GM23338 (cell line): ENCODE measurements at regions not wholly inside any gene's neighbourhood (a gene's known extent, or its start where the extent isn't known, plus 50 kb on each side); places are given as distances from the start of the nearest gene placed in this dataset.

ENCODE experiments used
- CREB1 ChIP-seq: fragments of 250-450 bp; sonication (Bioruptor Pico); IDR thresholded peaks from 2 replicates; pipeline ENCODE4 v1.5.0; 2020; ENCODE audit warnings: low read depth, mild to moderate bottlenecking, moderate library complexity
- CTCF ChIP-seq, 2 experiments: fragments of 200-600 bp in 1 of 2; sonication (generic) in 1 of 2; conservative IDR thresholded peaks; 2 replicates each; pipeline versions ENCODE4 v1.5.1 to v1.6.1; 2016 to 2017; ENCODE audit warnings: antibody characterized with exemption in 2 of 2, low read depth in 2 of 2, mild to moderate bottlenecking in 2 of 2, moderate library complexity in 1 of 2
- ETS1 ChIP-seq: IDR thresholded peaks from 2 replicates; pipeline ENCODE4 v1.6.1; 2016; ENCODE audit warnings: antibody characterized with exemption
- EZH2 ChIP-seq: fragments of 200-600 bp; sonication (generic); IDR thresholded peaks from one replicate; pipeline ENCODE4 v1.8.0; 2017; ENCODE audit warnings: antibody characterized with exemption, mild to moderate bottlenecking, low read depth; ENCODE audit not compliant: unreplicated experiment
- EZH2phosphoT487 ChIP-seq: fragments of 200-600 bp; sonication (generic); IDR thresholded peaks from one replicate; pipeline ENCODE4 v1.8.1; 2018; ENCODE audit warnings: antibody characterized with exemption; ENCODE audit not compliant: unreplicated experiment
- JUNB ChIP-seq: IDR thresholded peaks from one replicate; pipeline ENCODE4 v1.6.1; 2016; ENCODE audit warnings: antibody characterized with exemption; ENCODE audit not compliant: unreplicated experiment
- NANOG ChIP-seq: IDR thresholded peaks from 2 replicates; pipeline ENCODE4 v1.6.1; 2016; ENCODE audit warnings: antibody characterized with exemption, borderline replicate concordance
- POLR2AphosphoS5 ChIP-seq: IDR thresholded peaks from 2 replicates; pipeline ENCODE4 v1.6.1; 2016; ENCODE audit warnings: antibody characterized with exemption, low read depth
- REST ChIP-seq: IDR thresholded peaks from one replicate; pipeline ENCODE4 v1.6.1; 2018; ENCODE audit warnings: antibody characterized with exemption; ENCODE audit not compliant: unreplicated experiment
- ZNF114 ChIP-seq: fragments of 250-450 bp; sonication (Bioruptor Pico); IDR thresholded peaks from 2 replicates; pipeline ENCODE4 v1.5.0; 2020; ENCODE audit warnings: mild to moderate bottlenecking, moderate library complexity
- ZNF331 ChIP-seq: fragments of 250-450 bp; sonication (Bioruptor Pico); IDR thresholded peaks from 2 replicates; pipeline ENCODE4 v1.5.0; 2020; ENCODE audit warnings: low read depth, mild to moderate bottlenecking, moderate library complexity

GRCh38 chr14:49381778-49382177 lies 204.4 kb downstream of the RPS29 start:
- TF ChIP-seq ETS1 (no peak), CTCF (conservative IDR thresholded peaks at IDR 0.05; ENCODE audit: low read depth in 2 of 2) (no peak), CREB1 (CRISPR knock-in tag) (no peak), POLR2AphosphoS5 (no peak), EZH2 (no peak), REST (no peak), ZNF114 (no peak), EZH2phosphoT487 (no peak), NANOG (no peak), ZNF331 (CRISPR knock-in tag) (no peak), JUNB (no peak)
